ENCODE measurements at regions not wholly inside any gene's neighbourhood (a gene's known extent, or its start where the extent isn't known, plus 50 kb on each side); places are given as distances from the start of the nearest gene placed in this dataset.

GRCh38 chr3:117892431-117892841 is 1142.2 kb downstream of the IGSF11 start:
- H3K4me3 ChIP-seq (ENCODE audit: control insufficient read depth, low read depth, low read length): no peak overlapping the region
- no peak for DNase-seq (ENCODE audit: low read depth)
- no peak for TF ChIP-seq CTCF (IDR thresholded peaks at IDR 0.05; ENCODE audit: control insufficient read depth, insufficient read depth, low read depth, low read length, missing control alignments)

DNA sequence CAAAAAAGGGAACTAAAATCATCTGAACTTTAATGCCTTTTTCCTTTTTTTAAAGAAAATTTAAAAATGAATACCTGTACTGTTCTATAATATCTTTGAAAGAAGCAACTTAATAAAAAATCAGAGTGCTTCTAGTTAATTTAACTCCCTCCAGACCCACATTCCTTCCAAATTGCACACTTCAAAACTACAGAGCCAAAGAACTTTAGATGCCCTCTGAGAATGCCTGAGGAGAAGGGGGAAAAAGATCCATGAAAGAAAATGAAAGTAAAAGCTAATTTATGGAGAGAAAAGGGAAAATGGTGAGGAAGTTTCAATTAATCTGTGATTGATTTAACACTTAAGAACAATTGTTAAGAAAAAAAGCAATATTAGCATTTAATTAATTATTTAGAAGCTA is 1141.6 kb downstream of the IGSF11 start:
- no peak for DNase-seq (ENCODE audit: low read depth)
- H3K4me3 ChIP-seq (ENCODE audit: control insufficient read depth, low read depth, low read length): no peak overlapping the region
- no peak for TF ChIP-seq CTCF (IDR thresholded peaks at IDR 0.05; ENCODE audit: control insufficient read depth, insufficient read depth, low read depth, low read length, missing control alignments)

GRCh38 chr3:117893638-117894037 is 1141.0 kb downstream of the IGSF11 start:
- no peak for TF ChIP-seq CTCF (IDR thresholded peaks at IDR 0.05; ENCODE audit: control insufficient read depth, insufficient read depth, low read depth, low read length, missing control alignments)
- H3K4me3 ChIP-seq (ENCODE audit: control insufficient read depth, low read depth, low read length): no peak overlapping the region
- DNase-seq (ENCODE audit: low read depth): no peak

GRCh38 chr3:117898722-117899522 is 1135.7 kb downstream of the IGSF11 start:
- TF ChIP-seq CTCF (IDR thresholded peaks at IDR 0.05; ENCODE audit: control insufficient read depth, insufficient read depth, low read depth, low read length, missing control alignments): no peak
- no peak for DNase-seq (ENCODE audit: low read depth)
- H3K4me3 ChIP-seq (ENCODE audit: control insufficient read depth, low read depth, low read length): no peak overlapping the region

DNA sequence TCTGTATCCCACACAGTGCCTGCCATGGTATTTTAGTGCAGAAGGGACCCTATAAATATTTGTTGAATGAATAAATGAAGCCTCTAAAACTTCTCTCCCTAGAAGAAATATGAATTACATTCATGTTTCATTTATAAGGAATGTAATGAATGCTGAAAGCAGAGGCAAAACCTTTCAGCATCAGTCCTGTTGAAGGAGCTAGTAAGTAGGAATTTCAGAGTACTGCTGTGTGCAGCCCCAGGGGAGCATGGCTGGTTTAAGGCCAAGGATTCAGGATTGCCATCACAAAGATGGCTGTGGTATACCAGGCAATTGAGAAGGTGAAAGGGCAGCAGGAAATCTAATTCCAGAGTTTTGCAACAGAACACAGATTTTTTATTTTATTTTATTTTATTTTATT is 1131.4 kb downstream of the IGSF11 start:
- no peak overlapping the region for H3K4me3 ChIP-seq (ENCODE audit: control insufficient read depth, low read depth, low read length)
- TF ChIP-seq CTCF (IDR thresholded peaks at IDR 0.05; ENCODE audit: control insufficient read depth, insufficient read depth, low read depth, low read length, missing control alignments): no peak
- DNase-seq (ENCODE audit: low read depth): no peak

DNA sequence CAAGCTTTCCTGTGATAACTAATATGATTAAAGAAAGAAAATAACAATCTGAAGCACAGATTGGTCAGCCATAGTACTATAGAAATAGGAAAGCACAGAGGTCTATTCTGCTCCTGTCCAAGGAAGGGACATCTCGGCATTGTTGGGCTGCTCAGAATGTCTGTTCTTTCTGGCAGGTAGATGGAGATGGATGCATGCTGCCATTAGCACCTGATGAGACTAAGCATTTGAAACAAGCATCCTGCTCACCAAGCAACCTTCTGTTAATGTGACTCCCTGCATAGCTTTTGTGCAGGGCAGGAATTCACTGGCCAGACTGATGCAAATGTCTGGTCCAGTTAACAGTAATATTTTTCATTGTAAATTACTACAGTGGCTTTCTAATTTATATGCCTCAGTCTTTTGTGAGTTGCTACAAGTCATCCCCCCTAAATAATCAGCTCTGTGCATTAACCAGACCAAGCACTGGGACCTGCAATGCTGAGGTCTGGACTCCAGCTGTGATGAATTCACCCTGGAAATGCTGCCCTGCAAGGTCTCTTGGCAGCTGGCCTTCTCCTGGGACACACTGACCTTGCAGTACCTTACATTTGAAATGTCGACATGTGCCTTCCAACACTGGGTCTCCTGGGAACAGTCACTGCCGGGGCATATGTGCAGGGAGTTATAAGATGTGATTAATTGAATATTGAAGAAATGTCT is 1123.7 kb downstream of the IGSF11 start:
- no peak for TF ChIP-seq CTCF (IDR thresholded peaks at IDR 0.05; ENCODE audit: control insufficient read depth, insufficient read depth, low read depth, low read length, missing control alignments)
- DNase-seq (ENCODE audit: low read depth): no peak
- H3K4me3 ChIP-seq (ENCODE audit: control insufficient read depth, low read depth, low read length): no peak overlapping the region
